ENCODE measurements at regions not wholly inside any gene's neighbourhood (a gene's known extent, or its start where the extent isn't known, plus 50 kb on each side); places are given as distances from the start of the nearest gene placed in this dataset.

GRCh38 chr5:57736716-57737115 is 254.1 kb upstream of the ACTBL2 start:
- no peak for TF ChIP-seq EZH2 (IDR thresholded peaks at IDR 0.05; ENCODE audit: borderline replicate concordance, low read depth, low read length, severe bottlenecking)
- TF ChIP-seq CTCF (IDR thresholded peaks at IDR 0.05; ENCODE audit: borderline replicate concordance, extremely low read depth, low read length, poor library complexity, severe bottlenecking), result no peak
